ENCODE measurements at regions not wholly inside any gene's neighbourhood (a gene's known extent, or its start where the extent isn't known, plus 50 kb on each side); places are given as distances from the start of the nearest gene placed in this dataset.

- no peak overlapping the region for H2BK5ac ChIP-seq (ENCODE audit: low read length)
- no peak for DNase-seq
- WGBS (ENCODE audit: extremely low coverage, insufficient coverage, low lambda C conversion rate), result no CpG with 5 or more reads among the region's 3 CpGs
- no peak overlapping the region for H4K5ac ChIP-seq (ENCODE audit: low read length)
- no peaks in the 10 kb centered on the region for H3K79me1 ChIP-seq (ENCODE audit: low read length)
- no peak overlapping the region for H4K8ac ChIP-seq (ENCODE audit: low read depth, low read length)
- no peak overlapping the region for H3K4ac ChIP-seq (ENCODE audit: low read depth, low read length)
- no peak overlapping the region for H3K4me3 ChIP-seq (ENCODE audit: low read length)
- no peaks in the 10 kb centered on the region for H3K27me3 ChIP-seq (ENCODE audit: insufficient read depth, low read length, poor library complexity)
- no peak overlapping the region for H2BK120ac ChIP-seq (ENCODE audit: low read depth, low read length)
- no peak overlapping the region for H3K4me2 ChIP-seq (ENCODE audit: low read length)
- H3K27ac ChIP-seq (ENCODE audit: low read depth, low read length), result no peak overlapping the region
- H3K79me2 ChIP-seq (ENCODE audit: control insufficient read depth, insufficient read depth, low read length), result no peaks in the 10 kb centered on the region
- no peak overlapping the region for H2AK5ac ChIP-seq (ENCODE audit: low read length)
- H3K4me1 ChIP-seq (ENCODE audit: control insufficient read depth, low read depth, low read length), result no peaks in the 10 kb centered on the region
- no peak overlapping the region for H3K23ac ChIP-seq (ENCODE audit: low read length)
- no peaks in the 10 kb centered on the region for H3K36me3 ChIP-seq (ENCODE audit: control insufficient read depth, insufficient read depth, low read length)
- no peak overlapping the region for H2BK15ac ChIP-seq (replicated peaks; ENCODE audit: low read depth)
- H3K56ac ChIP-seq (ENCODE audit: low read length), result no peak overlapping the region
- no peak overlapping the region for H3K9ac ChIP-seq (ENCODE audit: low read length)
- H3K18ac ChIP-seq (ENCODE audit: low read length), result no peak overlapping the region
Measured at GRCh38 chr2:220662431-220662830, 909.7 kb downstream of the EPHA4 start.

GRCh38 chr2:220663065-220663464 lies 909.0 kb downstream of the EPHA4 start:
- Histone ChIP-seq H3K4ac (ENCODE audit: low read depth, low read length) (no peak overlapping the region), H4K8ac (ENCODE audit: low read depth, low read length) (no peak overlapping the region), H3K4me1 (ENCODE audit: control insufficient read depth, low read depth, low read length) (no peaks in the 10 kb centered on the region), H2AK5ac (ENCODE audit: low read length) (no peak overlapping the region), H2BK5ac (ENCODE audit: low read length) (no peak overlapping the region), H3K27me3 (ENCODE audit: insufficient read depth, low read length, poor library complexity) (no peaks in the 10 kb centered on the region), H3K4me3 (ENCODE audit: low read length) (no peak overlapping the region), H3K23ac (ENCODE audit: low read length) (no peak overlapping the region), H4K5ac (ENCODE audit: low read length) (no peak overlapping the region), H3K27ac (ENCODE audit: low read depth, low read length) (no peak overlapping the region), H3K79me1 (ENCODE audit: low read length) (no peaks in the 10 kb centered on the region), H2BK15ac (replicated peaks; ENCODE audit: low read depth) (no peak overlapping the region), H3K9ac (ENCODE audit: low read length) (no peak overlapping the region), H2BK120ac (ENCODE audit: low read depth, low read length) (no peak overlapping the region), H3K79me2 (ENCODE audit: control insufficient read depth, insufficient read depth, low read length) (no peaks in the 10 kb centered on the region), H3K4me2 (ENCODE audit: low read length) (no peak overlapping the region), H3K36me3 (ENCODE audit: control insufficient read depth, insufficient read depth, low read length) (no peaks in the 10 kb centered on the region), H3K56ac (ENCODE audit: low read length) (no peak overlapping the region), H3K18ac (ENCODE audit: low read length) (no peak overlapping the region)
- DNase-seq, result no peak

- no peaks in the 10 kb centered on the region for H3K79me2 ChIP-seq (ENCODE audit: control insufficient read depth, insufficient read depth, low read length)
- H3K4ac ChIP-seq (ENCODE audit: low read depth, low read length), result no peak overlapping the region
- H2AK5ac ChIP-seq (ENCODE audit: low read length), result no peak overlapping the region
- no peak for DNase-seq
- no peak overlapping the region for H3K18ac ChIP-seq (ENCODE audit: low read length)
- H3K9ac ChIP-seq (ENCODE audit: low read length), result no peak overlapping the region
- no peak overlapping the region for H2BK120ac ChIP-seq (ENCODE audit: low read depth, low read length)
- H4K5ac ChIP-seq (ENCODE audit: low read length), result no peak overlapping the region
- no peak overlapping the region for H3K27ac ChIP-seq (ENCODE audit: low read depth, low read length)
- H3K4me3 ChIP-seq (ENCODE audit: low read length), result no peak overlapping the region
- H3K36me3 ChIP-seq (ENCODE audit: control insufficient read depth, insufficient read depth, low read length), result no peaks in the 10 kb centered on the region
- H3K79me1 ChIP-seq (ENCODE audit: low read length), result no peaks in the 10 kb centered on the region
- H2BK5ac ChIP-seq (ENCODE audit: low read length), result no peak overlapping the region
- no peak overlapping the region for H2BK15ac ChIP-seq (replicated peaks; ENCODE audit: low read depth)
- WGBS (ENCODE audit: extremely low coverage, insufficient coverage, low lambda C conversion rate), result no CpG with 5 or more reads among the region's 8 CpGs
- no peaks in the 10 kb centered on the region for H3K4me1 ChIP-seq (ENCODE audit: control insufficient read depth, low read depth, low read length)
- H3K27me3 ChIP-seq (ENCODE audit: insufficient read depth, low read length, poor library complexity), result no peaks in the 10 kb centered on the region
- no peak overlapping the region for H3K56ac ChIP-seq (ENCODE audit: low read length)
- H3K4me2 ChIP-seq (ENCODE audit: low read length), result no peak overlapping the region
- H3K23ac ChIP-seq (ENCODE audit: low read length), result no peak overlapping the region
- H4K8ac ChIP-seq (ENCODE audit: low read depth, low read length), result no peak overlapping the region
Measured at GRCh38 chr2:220664272-220665107, 907.6 kb downstream of the EPHA4 start.

GRCh38 chr2:220665108-220665471 lies 907.0 kb downstream of the EPHA4 start:
- H3K27ac ChIP-seq (ENCODE audit: low read depth, low read length), result no peak overlapping the region
- H2BK5ac ChIP-seq (ENCODE audit: low read length), result no peak overlapping the region
- no peaks in the 10 kb centered on the region for H3K36me3 ChIP-seq (ENCODE audit: control insufficient read depth, insufficient read depth, low read length)
- no peak for DNase-seq
- no peak overlapping the region for H3K4me2 ChIP-seq (ENCODE audit: low read length)
- no peak overlapping the region for H3K4ac ChIP-seq (ENCODE audit: low read depth, low read length)
- H3K4me3 ChIP-seq (ENCODE audit: low read length), result no peak overlapping the region
- H3K79me1 ChIP-seq (ENCODE audit: low read length), result no peaks in the 10 kb centered on the region
- H3K4me1 ChIP-seq (ENCODE audit: control insufficient read depth, low read depth, low read length), result no peaks in the 10 kb centered on the region
- no peak overlapping the region for H3K9ac ChIP-seq (ENCODE audit: low read length)
- WGBS (ENCODE audit: extremely low coverage, insufficient coverage, low lambda C conversion rate), result no CpG with 5 or more reads among the region's 3 CpGs
- H4K5ac ChIP-seq (ENCODE audit: low read length), result no peak overlapping the region
- no peak overlapping the region for H3K18ac ChIP-seq (ENCODE audit: low read length)
- no peak overlapping the region for H4K8ac ChIP-seq (ENCODE audit: low read depth, low read length)
- no peak overlapping the region for H2BK15ac ChIP-seq (replicated peaks; ENCODE audit: low read depth)
- no peak overlapping the region for H2BK120ac ChIP-seq (ENCODE audit: low read depth, low read length)
- no peak overlapping the region for H2AK5ac ChIP-seq (ENCODE audit: low read length)
- H3K79me2 ChIP-seq (ENCODE audit: control insufficient read depth, insufficient read depth, low read length), result no peaks in the 10 kb centered on the region
- H3K56ac ChIP-seq (ENCODE audit: low read length), result no peak overlapping the region
- no peak overlapping the region for H3K23ac ChIP-seq (ENCODE audit: low read length)
- H3K27me3 ChIP-seq (ENCODE audit: insufficient read depth, low read length, poor library complexity), result no peaks in the 10 kb centered on the region

- Histone ChIP-seq H2BK5ac (ENCODE audit: low read length) (no peak overlapping the region), H3K23ac (ENCODE audit: low read length) (no peak overlapping the region), H3K18ac (ENCODE audit: low read length) (no peak overlapping the region), H3K56ac (ENCODE audit: low read length) (no peak overlapping the region), H3K79me2 (ENCODE audit: control insufficient read depth, insufficient read depth, low read length) (no peaks in the 10 kb centered on the region), H2BK120ac (ENCODE audit: low read depth, low read length) (no peak overlapping the region), H3K36me3 (ENCODE audit: control insufficient read depth, insufficient read depth, low read length) (no peaks in the 10 kb centered on the region), H3K9ac (ENCODE audit: low read length) (no peak overlapping the region), H3K4ac (ENCODE audit: low read depth, low read length) (no peak overlapping the region), H3K27me3 (ENCODE audit: insufficient read depth, low read length, poor library complexity) (no peaks in the 10 kb centered on the region), H3K4me1 (ENCODE audit: control insufficient read depth, low read depth, low read length) (no peaks in the 10 kb centered on the region), H3K79me1 (ENCODE audit: low read length) (no peaks in the 10 kb centered on the region), H3K27ac (ENCODE audit: low read depth, low read length) (no peak overlapping the region), H2AK5ac (ENCODE audit: low read length) (no peak overlapping the region), H4K8ac (ENCODE audit: low read depth, low read length) (no peak overlapping the region), H3K4me2 (ENCODE audit: low read length) (no peak overlapping the region), H2BK15ac (replicated peaks; ENCODE audit: low read depth) (no peak overlapping the region), H4K5ac (ENCODE audit: low read length) (no peak overlapping the region), H3K4me3 (ENCODE audit: low read length) (no peak overlapping the region)
- DNase-seq, result no peak
- 100% methylated on average over 1 of the region's 4 CpGs for WGBS (ENCODE audit: extremely low coverage, insufficient coverage, low lambda C conversion rate)
Measured at GRCh38 chr2:220669324-220669723, 902.8 kb downstream of the EPHA4 start.

GRCh38 chr2:220670511-220670910 lies 901.6 kb downstream of the EPHA4 start:
- no peak overlapping the region for H3K4ac ChIP-seq (ENCODE audit: low read depth, low read length)
- H3K27me3 ChIP-seq (ENCODE audit: insufficient read depth, low read length, poor library complexity), result no peaks in the 10 kb centered on the region
- no peak overlapping the region for H2BK15ac ChIP-seq (replicated peaks; ENCODE audit: low read depth)
- H3K23ac ChIP-seq (ENCODE audit: low read length), result no peak overlapping the region
- H2BK120ac ChIP-seq (ENCODE audit: low read depth, low read length), result no peak overlapping the region
- H3K56ac ChIP-seq (ENCODE audit: low read length), result no peak overlapping the region
- H3K18ac ChIP-seq (ENCODE audit: low read length), result no peak overlapping the region
- no peak overlapping the region for H3K27ac ChIP-seq (ENCODE audit: low read depth, low read length)
- H3K4me1 ChIP-seq (ENCODE audit: control insufficient read depth, low read depth, low read length), result no peaks in the 10 kb centered on the region
- no peaks in the 10 kb centered on the region for H3K79me1 ChIP-seq (ENCODE audit: low read length)
- H3K9ac ChIP-seq (ENCODE audit: low read length), result no peak overlapping the region
- H3K36me3 ChIP-seq (ENCODE audit: control insufficient read depth, insufficient read depth, low read length), result no peaks in the 10 kb centered on the region
- H3K79me2 ChIP-seq (ENCODE audit: control insufficient read depth, insufficient read depth, low read length), result no peaks in the 10 kb centered on the region
- H3K4me2 ChIP-seq (ENCODE audit: low read length), result no peak overlapping the region
- no peak overlapping the region for H2BK5ac ChIP-seq (ENCODE audit: low read length)
- WGBS (ENCODE audit: extremely low coverage, insufficient coverage, low lambda C conversion rate), result no CpG with 5 or more reads among the region's 5 CpGs
- DNase-seq, result no peak
- H3K4me3 ChIP-seq (ENCODE audit: low read length), result no peak overlapping the region
- H4K5ac ChIP-seq (ENCODE audit: low read length), result no peak overlapping the region
- no peak overlapping the region for H2AK5ac ChIP-seq (ENCODE audit: low read length)
- H4K8ac ChIP-seq (ENCODE audit: low read depth, low read length), result no peak overlapping the region

Data from mesendoderm (in vitro differentiated cells).